Lower leg skin (tissue), 4 donors: ENCODE measurements at regions not wholly inside any gene's neighbourhood (a gene's known extent, or its start where the extent isn't known, plus 50 kb on each side); places are given as distances from the start of the nearest gene placed in this dataset.

Experiments
- DNase-seq, 2 donors: peaks; one replicate each; pipeline ENCODE4 v3.0.0-alpha.2; 2019; ENCODE audit warnings: low spot score in 2 of 2
- H3K4me3 ChIP-seq: fragments of 200-600 bp; sonication (generic); 2 replicates; pipeline ENCODE4 v1.5.1; 2017; ENCODE audit warnings: mild to moderate bottlenecking, low read depth; ENCODE audit not compliant: poor library complexity, severe bottlenecking
- POLR2A ChIP-seq, 2 donors: fragments of 450-650 bp; IDR thresholded peaks; one replicate each; pipeline ENCODE4 v1.6.1; 2016 to 2017; ENCODE audit warnings: antibody characterized with exemption in 2 of 2, mild to moderate bottlenecking in 1 of 2, moderate library complexity in 1 of 2
- WGBS, 2 donors: methylation state at CpG; one replicate each; pipeline ENCODE4 v1.1.5; 2018; 5-methylcytosine and 5-hydroxymethylcytosine counted together
- intact Hi-C: fragments of 100-400 bp; cut with DNase I; formaldehyde crosslinking; loops from one replicate; pipeline ENCODE4 v1.15.0; 2023; ENCODE audit warnings: low total_unique reads
- TF ChIP-seq, protein P1 (sequence below), 3 donors: fragments of 450-650 bp; IDR thresholded peaks; one replicate each; pipeline ENCODE4 v1.5.1; 2016; ENCODE audit warnings: antibody characterized with exemption in 3 of 3, mild to moderate bottlenecking in 3 of 3, moderate library complexity in 2 of 3

DNA sequence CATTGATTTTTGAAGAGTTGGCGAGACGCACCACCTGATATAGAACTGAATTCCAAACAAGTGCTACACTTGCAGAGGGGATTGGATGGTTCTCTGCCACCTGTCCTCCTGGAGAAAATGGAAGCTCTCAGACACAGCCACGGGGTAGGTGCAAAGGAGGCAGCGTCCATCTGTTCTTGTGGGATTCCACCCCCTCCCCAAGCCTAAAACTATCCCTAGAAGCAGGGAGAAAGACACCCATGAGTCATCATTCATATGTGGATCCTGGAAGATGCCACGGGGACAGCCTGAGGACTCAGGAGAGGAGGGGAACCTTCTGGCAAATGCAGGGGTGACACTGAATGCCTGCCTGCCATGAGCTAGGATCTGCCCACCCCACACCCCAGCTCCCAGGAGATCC, 171.3 kb upstream of the CST7 start:
- DNase-seq: peak in 1 of 2 donors; percentile 40
- 43 to 57% methylated on average over 5 of the region's 5 CpGs for WGBS, 2 donors
- intact Hi-C loops: no loop called here
- TF ChIP-seq POLR2A (IDR thresholded peaks at IDR 0.05): no peak
- TF ChIP-seq, protein P1, sequence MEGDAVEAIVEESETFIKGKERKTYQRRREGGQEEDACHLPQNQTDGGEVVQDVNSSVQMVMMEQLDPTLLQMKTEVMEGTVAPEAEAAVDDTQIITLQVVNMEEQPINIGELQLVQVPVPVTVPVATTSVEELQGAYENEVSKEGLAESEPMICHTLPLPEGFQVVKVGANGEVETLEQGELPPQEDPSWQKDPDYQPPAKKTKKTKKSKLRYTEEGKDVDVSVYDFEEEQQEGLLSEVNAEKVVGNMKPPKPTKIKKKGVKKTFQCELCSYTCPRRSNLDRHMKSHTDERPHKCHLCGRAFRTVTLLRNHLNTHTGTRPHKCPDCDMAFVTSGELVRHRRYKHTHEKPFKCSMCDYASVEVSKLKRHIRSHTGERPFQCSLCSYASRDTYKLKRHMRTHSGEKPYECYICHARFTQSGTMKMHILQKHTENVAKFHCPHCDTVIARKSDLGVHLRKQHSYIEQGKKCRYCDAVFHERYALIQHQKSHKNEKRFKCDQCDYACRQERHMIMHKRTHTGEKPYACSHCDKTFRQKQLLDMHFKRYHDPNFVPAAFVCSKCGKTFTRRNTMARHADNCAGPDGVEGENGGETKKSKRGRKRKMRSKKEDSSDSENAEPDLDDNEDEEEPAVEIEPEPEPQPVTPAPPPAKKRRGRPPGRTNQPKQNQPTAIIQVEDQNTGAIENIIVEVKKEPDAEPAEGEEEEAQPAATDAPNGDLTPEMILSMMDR (IDR thresholded peaks at IDR 0.05): no peak
- H3K4me3 ChIP-seq: no peak overlapping the region

GRCh38 chr20:24778585-24779031, 170.5 kb upstream of the CST7 start:
- WGBS, 2 donors: 46 to 73% methylated on average over 14 of the region's 14 CpGs
- peak in 1 of 2 donors; percentile 78 for DNase-seq
- no peak overlapping the region for H3K4me3 ChIP-seq
- intact Hi-C loops: no loop called here
- TF ChIP-seq, protein P1 (IDR thresholded peaks at IDR 0.05): no peak
- no peak for TF ChIP-seq POLR2A (IDR thresholded peaks at IDR 0.05)

GRCh38 chr20:24779131-24779530, 169.9 kb upstream of the CST7 start:
- peak in 1 of 2 donors; percentile 50 for DNase-seq
- TF ChIP-seq POLR2A (IDR thresholded peaks at IDR 0.05): no peak
- TF ChIP-seq, protein P1 (IDR thresholded peaks at IDR 0.05): no peak
- 33% methylated on average over 6 of the region's 6 CpGs for WGBS, 2 donors
- no peak overlapping the region for H3K4me3 ChIP-seq
- intact Hi-C loops: no loop called here

- intact Hi-C loops: no loop called here
- 78 to 87% methylated on average over 3 to 4 of the region's 4 CpGs for WGBS, 2 donors
- no peak overlapping the region for H3K4me3 ChIP-seq
- TF ChIP-seq, protein P1 (IDR thresholded peaks at IDR 0.05): no peak
- no peak for TF ChIP-seq POLR2A (IDR thresholded peaks at IDR 0.05)
- no peak for DNase-seq
These were observed 169.1 kb upstream of the CST7 start for GRCh38 chr20:24779946-24780345.

GRCh38 chr20:24780674-24781417, 168.2 kb upstream of the CST7 start:
- intact Hi-C loops: no loop called here
- WGBS, 2 donors: 50 to 54% methylated on average over 10 to 11 of the region's 11 CpGs
- TF ChIP-seq POLR2A (IDR thresholded peaks at IDR 0.05): no peak
- TF ChIP-seq, protein P1 (IDR thresholded peaks at IDR 0.05): no peak
- H3K4me3 ChIP-seq: no peak overlapping the region
- peak in 1 of 2 donors; percentile 57 for DNase-seq
